Testis (tissue), 2 donors: ENCODE measurements at regions not wholly inside any gene's neighbourhood (a gene's known extent, or its start where the extent isn't known, plus 50 kb on each side); places are given as distances from the start of the nearest gene placed in this dataset.

Experiments
- DNase-seq: peaks from one replicate; pipeline ENCODE4 v3.0.0-alpha.2; 2019
- H3K27ac ChIP-seq, 2 donors: fragments of 200-600 bp; sonication (generic); one replicate each; pipeline ENCODE4 v1.5.1; 2019
- H3K27me3 ChIP-seq: fragments of 200-600 bp; sonication (generic); one replicate; pipeline ENCODE4 v1.5.1; 2019
- H3K36me3 ChIP-seq: fragments of 200-600 bp; sonication (generic); one replicate; pipeline ENCODE4 v1.5.1; 2017; ENCODE audit warnings: low read depth; ENCODE audit errors: missing control alignments
- H3K4me1 ChIP-seq: fragments of 200-600 bp; sonication (generic); one replicate; pipeline ENCODE4 v1.5.1; 2019
- H3K4me3 ChIP-seq, 2 donors: fragments of 200-600 bp; sonication (generic); one replicate each; pipeline ENCODE4 v1.5.1; 2017 to 2019
- H3K9me3 ChIP-seq: fragments of 200-600 bp; sonication (generic); one replicate; pipeline ENCODE4 v1.5.1; 2017
- CTCF ChIP-seq, 3 experiments: fragments of 450-650 bp in 2 of 3; fragments of 200-600 bp in 1 of 3; sonication (generic) in 1 of 3; IDR thresholded peaks; one replicate each; pipeline ENCODE4 v1.5.1; 2016 to 2019; ENCODE audit warnings: antibody characterized with exemption in 3 of 3, mild to moderate bottlenecking in 2 of 3, moderate library complexity in 1 of 3
- POLR2A ChIP-seq: fragments of 450-650 bp; IDR thresholded peaks from one replicate; pipeline ENCODE4 v1.6.1; 2017; ENCODE audit warnings: antibody characterized with exemption, mild to moderate bottlenecking, moderate library complexity
- WGBS, 2 donors: methylation state at CpG; one replicate each; pipeline ENCODE4 v1.1.5; 2018; 5-methylcytosine and 5-hydroxymethylcytosine counted together
- intact Hi-C: fragments of 100-400 bp; cut with DNase I; formaldehyde crosslinking; loops from one replicate; pipeline ENCODE4 v1.15.1; 2023; ENCODE audit warnings: low total_unique reads

- intact Hi-C loops: no loop called here
- no peaks in the 10 kb centered on the region for H3K27me3 ChIP-seq
Measured at GRCh38 chr5:167895899-167896659, 395.4 kb upstream of the WWC1 start.

GRCh38 chr5:167896814-167897213, 394.6 kb upstream of the WWC1 start:
- no peak overlapping the region for H3K27ac ChIP-seq
- 71 to 84% methylated on average over 10 of the region's 10 CpGs for WGBS, 2 donors
- H3K27me3 ChIP-seq: no peaks in the 10 kb centered on the region
- H3K9me3 ChIP-seq: no peaks in the 10 kb centered on the region
- H3K4me1 ChIP-seq: no peaks in the 10 kb centered on the region
- H3K4me3 ChIP-seq: no peak overlapping the region
- TF ChIP-seq POLR2A (no peak), CTCF (IDR thresholded peaks at IDR 0.05) (no peak)
- no peak for DNase-seq
- H3K36me3 ChIP-seq: no peaks in the 10 kb centered on the region
- intact Hi-C loops: no loop called here

More at GRCh38 chr5:167895899-167896659, 395.4 kb upstream of the WWC1 start:
- no peak for TF ChIP-seq CTCF (IDR thresholded peaks at IDR 0.05)
- H3K4me1 ChIP-seq: no peaks in the 10 kb centered on the region
- H3K9me3 ChIP-seq: no peaks in the 10 kb centered on the region
- no peak overlapping the region for H3K27ac ChIP-seq
- no peaks in the 10 kb centered on the region for H3K36me3 ChIP-seq
- H3K4me3 ChIP-seq: no peak overlapping the region
- WGBS, 2 donors: 83 to 87% methylated on average over 8 of the region's 8 CpGs
- DNase-seq: no peak

GRCh38 chr5:167897371-167897770, 394.1 kb upstream of the WWC1 start:
- Histone ChIP-seq H3K27me3 (no peaks in the 10 kb centered on the region), H3K9me3 (no peaks in the 10 kb centered on the region), H3K27ac (no peak overlapping the region), H3K36me3 (no peaks in the 10 kb centered on the region), H3K4me1 (no peaks in the 10 kb centered on the region), H3K4me3 (no peak overlapping the region)
- intact Hi-C loops: no loop called here
- WGBS, 2 donors: 87 to 92% methylated on average over 1 of the region's 1 CpG
- DNase-seq: no peak
- no peak for TF ChIP-seq CTCF (IDR thresholded peaks at IDR 0.05)
- TF ChIP-seq POLR2A: no peak

GRCh38 chr5:167898361-167899042, 392.9 kb upstream of the WWC1 start:
- no peak for TF ChIP-seq POLR2A
- TF ChIP-seq CTCF (IDR thresholded peaks at IDR 0.05): no peak
- H3K4me3 ChIP-seq: no peak overlapping the region

More at GRCh38 chr5:167898361-167899042, 392.9 kb upstream of the WWC1 start:
- Histone ChIP-seq H3K36me3 (no peaks in the 10 kb centered on the region), H3K27ac (no peak overlapping the region), H3K27me3 (no peaks in the 10 kb centered on the region), H3K4me1 (no peaks in the 10 kb centered on the region), H3K9me3 (no peaks in the 10 kb centered on the region)
- peak; percentile 46 for DNase-seq
- WGBS, 2 donors: 81 to 87% methylated on average over 6 of the region's 6 CpGs
- intact Hi-C loops: no loop called here
